HTR-8/SVneo (cell line): ENCODE measurements at regions not wholly inside any gene's neighbourhood (a gene's known extent, or its start where the extent isn't known, plus 50 kb on each side); places are given as distances from the start of the nearest gene placed in this dataset.
"Not testable (repeated sequence)": the region's sequence is repeated elsewhere in the genome, so short reads cannot be mapped to it uniquely, and the experiment has no call there.

Source experiments
- DNase-seq: peaks from one replicate; pipeline ENCODE4 v3.0.0; 2011; ENCODE audit warnings: low spot score, mixed read lengths; ENCODE audit not compliant: insufficient read length
- FAIRE-seq: peaks from 2 replicates; lab custom pipeline; 2011; peaks lifted over from hg19 to GRCh38; lab: Jason Lieb, UNC

GRCh38 chr2:106339609-106340008 is 128.6 kb downstream of the RGPD3 start:
- FAIRE-seq (no peak), DNase-seq (no peak)

DNA sequence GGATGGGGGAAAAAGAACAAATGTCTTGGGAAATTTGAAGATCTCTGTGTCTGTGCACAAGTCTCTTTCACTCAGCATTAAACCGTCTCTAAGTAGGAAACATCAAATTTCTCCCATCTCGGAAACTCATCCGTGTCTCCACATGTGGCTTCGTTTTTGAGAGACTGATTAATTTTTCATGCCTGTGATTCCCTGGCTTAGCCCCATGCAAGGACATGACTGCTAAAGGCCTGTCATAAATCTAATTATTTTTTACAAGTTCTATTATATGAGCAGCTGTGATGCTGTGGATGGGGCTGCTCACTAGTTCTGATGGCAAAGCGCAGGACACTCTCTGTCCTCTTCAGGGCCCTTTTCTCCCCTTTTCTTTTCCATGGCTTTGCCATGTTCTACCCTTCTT is 129.1 kb downstream of the RGPD3 start:
- FAIRE-seq (no peak), DNase-seq (no peak)

DNA sequence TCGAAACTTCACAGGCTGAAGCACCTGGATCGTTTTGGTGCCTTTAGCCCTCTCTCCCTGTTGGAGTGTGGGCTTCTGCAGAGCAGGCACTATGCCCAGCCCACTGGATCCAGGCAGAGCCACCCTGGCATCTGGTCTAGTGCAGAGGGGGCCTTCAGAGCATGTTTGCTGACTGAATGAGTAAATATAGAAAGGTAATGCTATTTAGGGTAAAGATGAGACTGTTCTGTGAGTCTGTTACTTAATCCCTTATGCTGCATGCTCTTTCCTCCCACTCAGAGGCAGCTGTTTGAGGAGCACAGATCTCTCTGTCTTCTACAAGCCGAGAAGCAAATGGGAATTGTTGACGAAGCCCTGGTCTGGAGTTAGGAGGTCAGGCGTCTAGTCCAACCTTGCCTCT is 130.2 kb downstream of the RGPD3 start:
- FAIRE-seq (no peak), DNase-seq (no peak)

GRCh38 chr2:106336737-106337136 is 131.5 kb downstream of the RGPD3 start:
- DNase-seq (no peak), FAIRE-seq (no peak)

DNA sequence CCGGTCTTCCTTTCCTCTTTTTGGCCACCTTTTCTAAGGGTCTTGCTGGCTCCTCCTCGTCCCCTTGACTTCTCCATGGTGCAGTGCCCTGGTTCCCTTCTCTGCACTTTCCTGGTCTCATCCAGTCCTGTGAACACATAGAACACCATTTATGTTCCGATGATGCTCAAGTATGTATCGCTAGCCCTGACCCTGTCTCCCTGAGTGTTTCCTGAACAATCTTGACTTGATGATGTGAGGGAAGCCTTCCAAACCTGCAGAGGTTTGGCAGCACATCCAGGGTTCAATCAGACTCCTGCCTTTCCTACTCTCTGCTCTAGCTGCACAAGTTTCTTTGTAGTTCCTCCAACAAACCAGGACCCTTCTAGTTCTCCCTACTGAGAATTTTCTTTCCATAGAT is 132.1 kb downstream of the RGPD3 start:
- DNase-seq (no peak), FAIRE-seq (no peak)

GRCh38 chr2:106334802-106335201 is 133.4 kb downstream of the RGPD3 start:
- FAIRE-seq: no peak
- no peak for DNase-seq

GRCh38 chr2:106333253-106333873 is 134.8 kb downstream of the RGPD3 start:
- DNase-seq, FAIRE-seq: not testable (repeated sequence)

DNA sequence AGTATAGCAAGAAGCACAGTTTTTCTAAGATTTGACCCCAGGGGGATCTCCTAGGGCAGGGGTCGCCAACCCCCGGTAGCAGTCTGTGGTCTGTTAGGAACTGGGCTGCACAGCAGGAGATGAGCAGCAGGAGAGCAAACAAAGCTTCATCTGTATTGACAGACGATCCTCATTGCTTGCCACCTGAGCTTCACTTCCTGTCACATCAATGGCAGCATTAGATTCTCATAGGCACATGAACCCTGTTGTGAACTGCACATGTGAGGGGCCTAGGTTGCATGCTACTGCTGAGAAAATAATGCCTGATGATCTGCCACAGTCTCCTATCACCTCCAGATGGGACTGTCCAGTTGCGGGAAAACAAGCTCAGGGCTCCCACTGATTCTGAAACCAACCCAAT is 136.2 kb downstream of the RGPD3 start:
- DNase-seq (no peak), FAIRE-seq (no peak)

- not testable (repeated sequence) for DNase-seq, FAIRE-seq
Observed at GRCh38 chr2:106330384-106331261, 136.5 kb upstream of the UXS1 start.

- FAIRE-seq: no peak
- no peak for DNase-seq
Observed at GRCh38 chr2:106323337-106324013, 129.4 kb upstream of the UXS1 start.

GRCh38 chr2:106322281-106322680 is 128.2 kb upstream of the UXS1 start:
- FAIRE-seq (no peak), DNase-seq (no peak)

GRCh38 chr2:106320439-106320838 is 126.3 kb upstream of the UXS1 start:
- not testable (repeated sequence) for FAIRE-seq, DNase-seq

GRCh38 chr2:106316915-106317314 is 122.8 kb upstream of the UXS1 start:
- DNase-seq (no peak), FAIRE-seq (no peak)

- FAIRE-seq: no peak
- DNase-seq: no peak
Observed at GRCh38 chr2:106314444-106314843, 120.3 kb upstream of the UXS1 start.

DNA sequence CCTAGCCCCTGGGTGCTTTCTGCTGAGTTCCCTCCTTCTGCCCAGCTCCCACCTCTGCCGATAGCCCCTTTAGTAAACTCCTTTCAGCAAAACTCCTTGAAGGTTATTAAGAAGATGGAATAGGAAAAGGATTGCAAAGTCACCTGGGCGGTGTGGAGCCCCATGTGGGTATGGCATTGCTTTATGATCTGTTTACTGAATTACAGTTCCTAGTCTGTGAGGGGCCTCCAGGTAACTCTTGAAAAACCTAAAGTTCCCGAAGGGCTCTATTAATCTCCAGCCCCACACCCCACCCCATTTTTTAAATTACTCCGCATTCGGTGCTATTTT is 116.9 kb upstream of the UXS1 start:
- DNase-seq (no peak), FAIRE-seq (no peak)

DNA sequence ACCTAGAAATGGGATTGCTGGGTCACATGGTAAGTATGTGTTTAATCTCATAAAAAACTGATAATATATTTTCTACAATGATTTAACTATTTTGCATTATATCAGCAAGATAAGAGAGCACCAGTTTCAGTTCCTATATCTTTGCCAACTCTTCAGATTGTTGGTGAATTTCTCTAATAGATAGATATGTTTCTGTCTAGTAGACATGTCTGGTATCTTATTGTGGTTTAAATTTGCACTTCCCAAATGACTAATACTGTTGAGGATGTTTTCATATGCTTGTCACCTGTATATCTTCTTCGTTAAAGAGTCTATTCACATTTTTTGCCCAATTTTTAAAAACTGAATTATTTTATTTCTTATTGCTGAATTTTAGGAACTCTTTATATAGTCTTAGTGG is 113.8 kb upstream of the UXS1 start:
- no peak for FAIRE-seq
- DNase-seq: no peak

DNA sequence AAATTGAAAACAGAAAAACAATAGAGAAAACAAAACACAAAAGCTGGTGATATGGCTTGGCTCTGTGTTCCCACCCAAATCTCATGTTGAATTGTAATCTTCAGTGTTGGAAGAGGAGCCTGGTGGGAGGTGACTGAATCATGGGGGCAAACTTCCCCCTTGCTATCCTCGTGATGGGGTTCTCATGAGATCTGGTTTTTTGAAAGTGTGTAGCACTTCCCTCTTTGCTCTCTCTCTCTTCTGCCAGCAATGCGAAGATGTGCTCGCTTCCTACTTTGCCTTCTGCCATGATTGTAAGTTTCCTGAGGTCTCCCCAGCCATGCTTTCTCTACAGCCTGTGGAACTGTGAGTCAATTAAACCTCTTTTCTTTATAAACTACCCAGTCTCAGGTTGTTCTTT is 112.3 kb upstream of the UXS1 start:
- FAIRE-seq (no peak), DNase-seq (no peak)

DNA sequence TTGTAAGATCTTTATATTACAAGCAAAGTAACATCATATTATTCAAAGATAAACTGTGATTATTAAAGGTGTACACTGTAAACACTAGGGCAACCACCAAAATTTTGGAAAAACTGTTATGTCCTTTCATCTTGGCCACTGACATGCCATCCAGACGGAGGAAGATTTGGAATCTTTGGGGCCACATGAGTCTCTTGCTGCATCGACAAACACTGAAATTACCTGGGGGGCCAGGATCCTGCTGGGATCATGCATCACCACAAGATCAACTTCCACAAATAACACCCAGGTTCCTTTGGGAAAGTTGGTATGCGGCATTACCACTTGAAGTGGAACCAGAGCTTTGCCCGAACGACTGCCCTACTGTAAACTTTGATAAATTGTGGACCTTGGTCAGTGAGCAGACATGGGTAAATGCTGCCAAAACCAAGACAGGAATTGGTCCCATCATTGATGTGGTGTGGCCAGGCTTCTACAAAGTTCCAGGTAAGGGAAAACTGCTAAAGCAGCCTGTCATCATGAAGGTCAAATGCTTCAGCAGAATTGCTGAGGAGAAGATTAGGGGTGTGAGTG is 110.6 kb upstream of the UXS1 start:
- FAIRE-seq (no peak), DNase-seq (no peak)

- DNase-seq (no peak), FAIRE-seq (no peak)
Observed at GRCh38 chr2:106299696-106300095, 105.6 kb upstream of the UXS1 start.

- DNase-seq (no peak), FAIRE-seq (no peak)
Observed at GRCh38 chr2:106296182-106296815, 102.2 kb upstream of the UXS1 start.
